Upper lobe of left lung (tissue), 6 donors: ENCODE measurements at regions not wholly inside any gene's neighbourhood (a gene's known extent, or its start where the extent isn't known, plus 50 kb on each side); places are given as distances from the start of the nearest gene placed in this dataset.

Experiments
- ATAC-seq, 2 donors: fragments of 200-7000 bp; cut with Tn5 transposase; one replicate each; pipeline ENCODE4 v1.9.1; 2022; ENCODE audit warnings: mild to moderate bottlenecking in 2 of 2, moderate library complexity in 2 of 2; ENCODE audit not compliant: low FRiP score in 2 of 2
- DNase-seq, 2 donors: peaks; one replicate each; pipeline ENCODE4 v3.0.0-alpha.2; 2019 to 2020
- H3K27ac ChIP-seq, 4 donors: fragments of 200-600 bp; sonication (generic); one replicate each; pipeline ENCODE4 v1.5.1; 2016 to 2019
- H3K27me3 ChIP-seq, 4 donors: fragments of 200-600 bp; sonication (generic); one replicate each; pipeline ENCODE4 v1.5.1; 2017 to 2019
- H3K36me3 ChIP-seq, 4 donors: fragments of 200-600 bp; sonication (generic); one replicate each; pipeline ENCODE4 v1.5.1; 2016 to 2019
- H3K4me1 ChIP-seq, 4 donors: fragments of 200-600 bp; sonication (generic); one replicate each; pipeline ENCODE4 v1.5.1; 2018 to 2019
- H3K4me3 ChIP-seq, 4 donors: fragments of 200-600 bp; sonication (generic); one replicate each; pipeline ENCODE4 v1.5.1; 2017 to 2019; ENCODE audit warnings: mild to moderate bottlenecking in 2 of 4, moderate library complexity in 1 of 4
- H3K9me3 ChIP-seq, 4 donors: fragments of 200-600 bp; sonication (generic); one replicate each; pipeline ENCODE4 v1.5.1; 2018 to 2019
- EP300 ChIP-seq, 4 donors: sonication (generic); formaldehyde crosslinking; IDR thresholded peaks; one replicate each; pipeline ENCODE4 v1.5.1; 2017; ENCODE audit warnings: antibody characterized with exemption in 4 of 4, control low read depth in 2 of 4
- POLR2A ChIP-seq, 4 donors: fragments of 450-650 bp; IDR thresholded peaks; one replicate each; pipeline ENCODE4 v1.5.1; 2016 to 2017; ENCODE audit warnings: antibody characterized with exemption in 4 of 4, mild to moderate bottlenecking in 2 of 4
- POLR2AphosphoS5 ChIP-seq, 2 donors: sonication (generic); formaldehyde crosslinking; IDR thresholded peaks; one replicate each; pipeline ENCODE4 v1.5.1; 2017; ENCODE audit warnings: antibody characterized with exemption in 2 of 2
- WGBS, 2 donors: methylation state at CpG; one replicate each; pipeline ENCODE4 v1.1.5; 2017 to 2018; 5-methylcytosine and 5-hydroxymethylcytosine counted together
- TF ChIP-seq, protein P1 (sequence below), 6 experiments: fragments of 450-650 bp in 4 of 6; fragments of 200-600 bp in 2 of 6; sonication (generic) in 2 of 6; IDR thresholded peaks; one replicate each; pipeline ENCODE4 v1.5.1; 2016 to 2019; ENCODE audit warnings: antibody characterized with exemption in 6 of 6
- donor health status: DM: no; HTN: no; CAD: no; lungs with moderate emphysema.
- donor health status: DM: no; HTN: yes; CAD: no; lungs with severe emphysema.

DNA sequence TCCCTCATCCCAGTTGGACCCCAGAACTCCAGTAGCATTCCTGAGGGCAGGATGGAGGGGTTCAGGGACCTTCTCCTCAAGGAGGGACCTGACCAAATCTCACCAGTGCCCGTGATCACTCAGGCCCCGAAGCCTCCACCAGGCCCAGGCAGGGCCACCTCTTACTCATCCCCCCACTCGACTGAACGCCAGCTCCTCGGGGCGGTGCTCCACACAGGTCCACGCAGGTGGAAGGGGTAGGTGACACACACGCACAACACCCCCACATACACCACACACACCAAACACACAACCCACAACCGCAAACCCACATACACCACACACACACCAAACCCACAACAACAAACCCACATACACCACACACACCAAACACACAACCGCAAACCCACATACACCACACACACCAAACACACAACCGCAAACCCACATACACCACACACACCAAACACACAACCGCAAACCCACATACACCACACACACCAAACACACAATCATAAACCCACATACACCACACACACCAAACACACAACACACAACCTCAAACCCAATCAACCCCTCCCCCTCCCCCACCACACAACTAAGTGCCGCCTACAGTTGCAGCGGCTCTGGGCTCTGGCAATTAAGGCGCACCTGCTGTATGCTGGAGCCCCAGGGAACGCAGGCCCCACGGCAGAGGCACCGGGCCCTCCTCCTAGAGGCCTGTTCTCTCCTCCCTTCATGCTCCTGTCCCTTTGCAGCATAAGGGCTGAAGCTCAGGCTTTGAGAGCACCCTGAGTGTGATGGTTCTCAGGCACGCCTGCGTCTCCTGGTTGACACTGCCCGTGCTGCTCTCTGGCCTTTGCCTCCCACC lies 1318.1 kb downstream of the TBC1D22A start:
- H3K9me3 ChIP-seq: no peaks in the 10 kb centered on the region
- ATAC-seq (no peak), DNase-seq (peak in 1 of 2 donors; percentile 75)
- H3K27me3 ChIP-seq: no peaks in the 10 kb centered on the region
- no peaks in the 10 kb centered on the region for H3K4me1 ChIP-seq
- TF ChIP-seq POLR2AphosphoS5 (IDR thresholded peaks at IDR 0.05): no peak
- no peak for TF ChIP-seq POLR2A (IDR thresholded peaks at IDR 0.05)
- TF ChIP-seq, protein P1, sequence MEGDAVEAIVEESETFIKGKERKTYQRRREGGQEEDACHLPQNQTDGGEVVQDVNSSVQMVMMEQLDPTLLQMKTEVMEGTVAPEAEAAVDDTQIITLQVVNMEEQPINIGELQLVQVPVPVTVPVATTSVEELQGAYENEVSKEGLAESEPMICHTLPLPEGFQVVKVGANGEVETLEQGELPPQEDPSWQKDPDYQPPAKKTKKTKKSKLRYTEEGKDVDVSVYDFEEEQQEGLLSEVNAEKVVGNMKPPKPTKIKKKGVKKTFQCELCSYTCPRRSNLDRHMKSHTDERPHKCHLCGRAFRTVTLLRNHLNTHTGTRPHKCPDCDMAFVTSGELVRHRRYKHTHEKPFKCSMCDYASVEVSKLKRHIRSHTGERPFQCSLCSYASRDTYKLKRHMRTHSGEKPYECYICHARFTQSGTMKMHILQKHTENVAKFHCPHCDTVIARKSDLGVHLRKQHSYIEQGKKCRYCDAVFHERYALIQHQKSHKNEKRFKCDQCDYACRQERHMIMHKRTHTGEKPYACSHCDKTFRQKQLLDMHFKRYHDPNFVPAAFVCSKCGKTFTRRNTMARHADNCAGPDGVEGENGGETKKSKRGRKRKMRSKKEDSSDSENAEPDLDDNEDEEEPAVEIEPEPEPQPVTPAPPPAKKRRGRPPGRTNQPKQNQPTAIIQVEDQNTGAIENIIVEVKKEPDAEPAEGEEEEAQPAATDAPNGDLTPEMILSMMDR (IDR thresholded peaks at IDR 0.05): no peak
- no peak for TF ChIP-seq EP300 (IDR thresholded peaks at IDR 0.05)
- no peak overlapping the region for H3K27ac ChIP-seq
- WGBS, 2 donors: 88 to 89% methylated on average over 21 of the region's 21 CpGs
- no peak overlapping the region for H3K4me3 ChIP-seq
- H3K36me3 ChIP-seq: no peaks in the 10 kb centered on the region

DNA sequence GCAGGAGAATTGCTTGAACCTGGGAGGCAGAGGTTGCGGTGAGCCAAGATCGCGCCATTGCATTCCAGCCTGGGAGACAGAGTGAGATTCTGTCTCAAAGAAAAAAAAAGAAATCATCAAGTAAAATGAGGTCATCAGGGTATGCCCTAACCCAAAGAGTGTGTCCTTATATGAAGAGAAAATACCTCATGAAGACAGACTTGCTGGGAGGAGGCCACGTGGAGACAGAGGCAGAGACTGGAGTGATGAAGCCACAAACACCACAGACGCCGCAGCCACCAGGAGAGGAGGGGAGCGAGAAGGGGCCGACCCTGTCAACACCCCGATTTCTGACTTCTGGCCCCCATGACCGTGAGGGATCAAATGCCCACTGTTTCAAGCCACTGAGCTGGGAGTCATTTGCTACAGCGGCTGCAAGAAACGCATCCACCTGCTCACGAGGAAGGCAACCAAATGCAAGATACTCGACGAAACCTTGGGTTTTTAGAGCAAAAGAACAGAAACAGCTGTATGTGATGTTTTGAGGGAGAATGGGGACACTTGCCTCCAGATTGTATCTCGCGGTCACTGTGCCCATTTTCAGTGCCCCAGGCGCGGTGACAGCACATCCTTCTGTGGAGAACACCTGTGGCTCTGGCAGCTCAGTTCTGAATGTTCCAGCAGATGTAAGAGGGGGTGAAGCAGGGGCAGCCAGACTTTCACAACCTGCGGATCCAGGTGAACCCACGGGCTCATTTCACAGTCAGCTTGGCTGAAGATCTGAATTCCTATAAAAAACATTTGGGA lies 1317.2 kb downstream of the TBC1D22A start:
- ATAC-seq (no peak), DNase-seq (no peak)
- Histone ChIP-seq H3K4me3 (no peak overlapping the region), H3K27me3 (no peaks in the 10 kb centered on the region), H3K4me1 (no peaks in the 10 kb centered on the region), H3K27ac (no peak overlapping the region), H3K9me3 (no peaks in the 10 kb centered on the region), H3K36me3 (no peaks in the 10 kb centered on the region)
- TF ChIP-seq POLR2A (IDR thresholded peaks at IDR 0.05): no peak
- TF ChIP-seq, protein P1 (IDR thresholded peaks at IDR 0.05): no peak
- no peak for TF ChIP-seq POLR2AphosphoS5 (IDR thresholded peaks at IDR 0.05)
- TF ChIP-seq EP300 (IDR thresholded peaks at IDR 0.05): no peak
- 88 to 90% methylated on average over 21 of the region's 21 CpGs for WGBS, 2 donors

DNA sequence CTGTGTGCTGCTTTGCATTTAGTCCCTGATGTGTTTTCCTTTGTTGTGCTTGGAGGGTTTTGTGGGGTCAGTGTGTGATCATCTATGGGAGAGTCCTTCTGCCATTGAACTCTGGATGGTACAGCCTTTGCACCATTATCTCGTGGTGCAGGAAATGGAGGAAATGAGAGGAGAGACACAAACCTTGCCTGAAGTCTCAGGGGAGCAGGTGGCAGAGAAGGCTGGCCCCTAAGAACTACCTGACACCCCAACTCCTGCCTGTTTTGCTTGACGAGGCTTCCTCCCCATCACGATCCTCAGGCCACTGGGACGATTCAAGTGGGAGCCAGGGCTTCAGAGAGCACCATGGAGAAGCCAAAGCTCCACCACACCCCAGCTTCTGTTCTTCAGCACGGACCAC lies 1316.4 kb downstream of the TBC1D22A start:
- H3K27me3 ChIP-seq: no peaks in the 10 kb centered on the region
- TF ChIP-seq EP300 (IDR thresholded peaks at IDR 0.05): no peak
- no peak for TF ChIP-seq POLR2A (IDR thresholded peaks at IDR 0.05)
- no peak for TF ChIP-seq POLR2AphosphoS5 (IDR thresholded peaks at IDR 0.05)
- 73% methylated on average over 4 to 5 of the region's 5 CpGs for WGBS, 2 donors
- H3K4me1 ChIP-seq: no peaks in the 10 kb centered on the region
- no peak for ATAC-seq
- no peaks in the 10 kb centered on the region for H3K9me3 ChIP-seq
- H3K36me3 ChIP-seq: no peaks in the 10 kb centered on the region
- no peak overlapping the region for H3K4me3 ChIP-seq
- H3K27ac ChIP-seq: no peak overlapping the region
- DNase-seq: no peak

DNA sequence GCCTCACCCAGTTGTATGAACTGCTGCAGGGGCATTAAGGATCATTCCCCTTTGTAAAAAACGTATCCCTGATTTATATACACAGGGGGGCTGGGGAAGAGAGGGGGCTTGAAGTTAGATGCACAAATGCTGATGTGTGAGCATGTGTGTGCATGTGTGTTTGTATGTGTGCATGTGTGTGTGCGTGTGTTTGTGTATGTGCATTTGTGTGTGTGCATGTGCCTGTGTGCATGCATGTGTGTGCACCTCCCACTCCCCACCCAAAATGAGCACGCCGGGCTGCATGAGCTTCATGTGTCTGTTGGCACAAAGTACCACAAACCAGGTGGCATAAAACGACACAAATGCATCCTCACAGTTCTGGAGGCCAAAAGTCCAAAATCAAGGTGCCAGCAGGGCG lies 1315.2 kb downstream of the TBC1D22A start:
- DNase-seq (no peak), ATAC-seq (no peak)
- H3K27ac ChIP-seq: no peak overlapping the region
- TF ChIP-seq EP300 (IDR thresholded peaks at IDR 0.05) (no peak), POLR2A (IDR thresholded peaks at IDR 0.05) (no peak), POLR2AphosphoS5 (IDR thresholded peaks at IDR 0.05) (no peak)
- TF ChIP-seq, protein P1 (IDR thresholded peaks at IDR 0.05): no peak
- WGBS, 2 donors: 81% methylated on average over 6 of the region's 6 CpGs
- no peaks in the 10 kb centered on the region for H3K4me1 ChIP-seq
- no peaks in the 10 kb centered on the region for H3K9me3 ChIP-seq
- H3K36me3 ChIP-seq: no peaks in the 10 kb centered on the region
- H3K4me3 ChIP-seq: no peak overlapping the region
- no peaks in the 10 kb centered on the region for H3K27me3 ChIP-seq

DNA sequence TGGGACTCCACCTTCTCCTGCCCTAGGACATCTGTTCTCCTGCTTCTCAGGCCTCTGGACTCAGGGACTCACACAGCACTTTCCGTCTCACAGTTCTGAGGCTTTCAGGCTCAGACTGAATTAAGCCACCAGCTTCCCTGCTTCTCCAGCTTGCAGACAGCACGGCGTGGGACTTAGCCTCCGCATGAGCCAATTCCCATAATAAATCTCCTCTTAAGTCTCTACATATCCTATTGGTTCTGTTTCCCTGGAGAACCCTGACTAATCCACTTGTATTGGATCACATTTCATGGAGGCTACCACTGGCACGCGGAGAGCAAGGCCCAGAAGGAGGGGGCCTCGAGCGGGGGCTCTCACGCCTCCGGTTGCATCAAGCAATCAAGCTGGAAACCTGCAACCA lies 1313.6 kb downstream of the TBC1D22A start:
- Histone ChIP-seq H3K9me3 (no peaks in the 10 kb centered on the region), H3K27me3 (no peaks in the 10 kb centered on the region), H3K27ac (no peak overlapping the region), H3K4me1 (no peaks in the 10 kb centered on the region), H3K36me3 (no peaks in the 10 kb centered on the region), H3K4me3 (no peak overlapping the region)
- 80 to 83% methylated on average over 10 of the region's 10 CpGs for WGBS, 2 donors
- DNase-seq (no peak), ATAC-seq (no peak)
- TF ChIP-seq, protein P1 (IDR thresholded peaks at IDR 0.05): no peak
- TF ChIP-seq POLR2AphosphoS5 (IDR thresholded peaks at IDR 0.05) (no peak), EP300 (IDR thresholded peaks at IDR 0.05) (no peak), POLR2A (IDR thresholded peaks at IDR 0.05) (no peak)
